B cell (primary cell): ENCODE measurements at regions not wholly inside any gene's neighbourhood (a gene's known extent, or its start where the extent isn't known, plus 50 kb on each side); places are given as distances from the start of the nearest gene placed in this dataset.

Experiments used
- ATAC-seq: fragments of 200-7000 bp; cut with Tn5 transposase; one replicate; pipeline ENCODE4 v1.10.0; 2021; ENCODE audit warnings: low read depth, mild to moderate bottlenecking, moderate number of reproducible peaks, moderate library complexity
- CTCF ChIA-PET: fragments of 350-600 bp; sonication (Branson Sonifier 250); formaldehyde crosslinking; loops from one replicate; lab custom pipeline; 2021; ENCODE audit warnings: antibody characterized with exemption, inconsistent platforms; lab: Charles Lee
- POLR2A ChIA-PET: fragments of 350-600 bp; sonication (Branson Sonifier 250); formaldehyde crosslinking; loops from one replicate; lab custom pipeline; 2021; ENCODE audit warnings: antibody characterized with exemption; lab: Charles Lee
- DNase-seq: peaks from one replicate; pipeline ENCODE4 v3.0.0; 2013
- H2AFZ ChIP-seq: 2 replicates; pipeline ENCODE4 v1.6.1; 2012; ENCODE audit warnings: mild to moderate bottlenecking, low read depth, low read length; ENCODE audit not compliant: insufficient read depth, poor library complexity, severe bottlenecking
- H3K27ac ChIP-seq, 2 donors: 1 replicate in 1 of 2; 2 replicates in 1 of 2; pipeline ENCODE4 v1.5.1; 2012 to 2013; ENCODE audit warnings: low read length in 2 of 2, mild to moderate bottlenecking in 2 of 2, moderate library complexity in 1 of 2
- H3K27me3 ChIP-seq, 4 experiments: fragments of 200-600 bp in 1 of 4; sonication (generic) in 1 of 4; replicated peaks in 1 of 4; 1 replicate in 2 of 4; 2 replicates in 2 of 4; pipeline versions ENCODE4 v1.6.1 to v1.7.0; 2013 to 2016; ENCODE audit warnings: low read length in 3 of 4, mild to moderate bottlenecking in 2 of 4, mixed read lengths in 1 of 4, moderate library complexity in 1 of 4; ENCODE audit not compliant: insufficient read depth in 4 of 4, control insufficient read depth in 3 of 4; ENCODE audit errors: control extremely low read depth in 1 of 4
- H3K36me3 ChIP-seq, 2 experiments: replicated peaks in 1 of 2; 1 replicate in 1 of 2; 2 replicates in 1 of 2; pipeline versions ENCODE4 v1.6.1 to v1.7.1; 2013; ENCODE audit warnings: low read length in 1 of 2; ENCODE audit not compliant: insufficient read depth in 2 of 2, control insufficient read depth in 1 of 2; ENCODE audit errors: control extremely low read depth in 1 of 2, extremely low read depth in 1 of 2
- H3K4me1 ChIP-seq, 2 donors: fragments of 200-600 bp in 1 of 2; sonication (generic) in 1 of 2; 1 replicate in 1 of 2; 2 replicates in 1 of 2; pipeline versions ENCODE4 v1.5.1 to v1.6.1; 2013 to 2017; ENCODE audit warnings: low read length in 2 of 2; ENCODE audit not compliant: control insufficient read depth in 2 of 2, insufficient read depth in 2 of 2
- H3K4me2 ChIP-seq: replicated peaks from 2 replicates; pipeline ENCODE3; 2012; ENCODE audit warnings: mild to moderate bottlenecking, low read depth, low read length; ENCODE audit not compliant: poor library complexity, severe bottlenecking
- H3K4me3 ChIP-seq, 5 experiments: fragments of 200-600 bp in 1 of 5; sonication (generic) in 1 of 5; 1 replicate in 3 of 5; 2 replicates in 2 of 5; pipeline versions ENCODE4 v1.5.1 to v1.7.0; 2011 to 2016; ENCODE audit warnings: low read length in 4 of 5, mild to moderate bottlenecking in 4 of 5, low read depth in 2 of 5, control low read depth in 1 of 5, moderate library complexity in 1 of 5; ENCODE audit not compliant: insufficient read depth in 1 of 5; ENCODE audit errors: control extremely low read depth in 1 of 5, extremely low read depth in 1 of 5
- H3K79me2 ChIP-seq: fragments of 200-600 bp; sonication (generic); one replicate; pipeline ENCODE4 v1.6.0; 2016; ENCODE audit warnings: low read length; ENCODE audit not compliant: control insufficient read depth, insufficient read depth
- H3K9ac ChIP-seq: fragments of 200-600 bp; sonication (generic); 2 replicates; pipeline ENCODE4 v1.6.1; 2017; ENCODE audit warnings: mild to moderate bottlenecking, low read length, moderate library complexity
- H3K9me3 ChIP-seq, 3 donors: one replicate each; pipeline versions ENCODE4 v1.6.1 to v1.7.1; 2013; ENCODE audit warnings: low read length in 2 of 3; ENCODE audit not compliant: control insufficient read depth in 2 of 3, insufficient read depth in 1 of 3; ENCODE audit errors: control extremely low read depth in 1 of 3
- H4K20me1 ChIP-seq: 2 replicates; pipeline ENCODE4 v1.6.0; 2012; ENCODE audit warnings: mild to moderate bottlenecking, low read length; ENCODE audit not compliant: insufficient read depth, control insufficient read depth, poor library complexity, severe bottlenecking
- H3K27ac Mint-ChIP-seq: one replicate; pipeline ENCODE4 v1.8.0; 2021; ENCODE audit warnings: mixed read lengths
- H3K27me3 Mint-ChIP-seq: one replicate; pipeline ENCODE4 v1.8.0; 2021; ENCODE audit warnings: mixed read lengths
- H3K4me1 Mint-ChIP-seq: one replicate; pipeline ENCODE4 v1.8.0; 2021; ENCODE audit warnings: mixed read lengths
- H3K4me3 Mint-ChIP-seq: one replicate; pipeline ENCODE4 v1.8.0; 2021; ENCODE audit warnings: mixed read lengths
- H3K9me3 Mint-ChIP-seq: one replicate; pipeline ENCODE4 v1.8.0; 2022; ENCODE audit warnings: mixed read lengths; ENCODE audit not compliant: insufficient read depth
- CTCF ChIP-seq: fragments of 200-600 bp; IDR thresholded peaks from one replicate; pipeline ENCODE4 v1.8.0; 2022; ENCODE audit warnings: antibody characterized with exemption, mild to moderate bottlenecking
- EZH2 ChIP-seq: IDR thresholded peaks from 2 replicates; pipeline ENCODE4 v1.6.1; 2012; ENCODE audit warnings: borderline replicate concordance, low read depth, mild to moderate bottlenecking, moderate library complexity, low read length; ENCODE audit not compliant: insufficient read depth, poor library complexity, severe bottlenecking
- WGBS: methylation state at CpG from one replicate; pipeline ENCODE4 v1.1.5; 2013; ENCODE audit warnings: missing lambda C conversion rate; ENCODE audit not compliant: insufficient coverage; 5-methylcytosine and 5-hydroxymethylcytosine counted together
- intact Hi-C: fragments of 100-400 bp; cut with micrococcal nuclease; formaldehyde crosslinking; loops from one replicate; pipeline ENCODE4 v1.10.0; 2022

GRCh38 chr9:665296-665695 is 176.2 kb upstream of the DMRT1 start:
- Histone ChIP-seq H3K9ac (no peak overlapping the region), H3K36me3 (no peaks in the 10 kb centered on the region), H3K4me2 (no peak overlapping the region), H3K27ac (no peak overlapping the region), H3K4me1 (peaks cover 1 to 5% of the 10 kb centered on the region in 2 donors), H3K4me3 (no peak overlapping the region), H4K20me1 (no peaks in the 10 kb centered on the region), H3K9me3 (peaks cover 0 to 7% (median under 1%) of the 10 kb centered on the region in 3 donors), H3K79me2 (no peaks in the 10 kb centered on the region), H2AFZ (no peak overlapping the region), H3K27me3 (no peaks in the 10 kb centered on the region)
- CTCF ChIA-PET: no interaction called here
- ATAC-seq: no peak
- WGBS: 100% methylated on average over 2 of the region's 2 CpGs
- peaks cover 11% of the 10 kb centered on the region for H3K9me3 Mint-ChIP-seq
- intact Hi-C loops: no loop called here
- TF ChIP-seq CTCF (no peak), EZH2 (no peak)
- POLR2A ChIA-PET: no interaction called here
- peaks cover 5% of the 10 kb centered on the region for H3K4me1 Mint-ChIP-seq
- DNase-seq: no peak
- no peak overlapping the region for H3K4me3 Mint-ChIP-seq
- H3K27me3 Mint-ChIP-seq: no peaks in the 10 kb centered on the region
- H3K27ac Mint-ChIP-seq: no peak overlapping the region

GRCh38 chr9:671997-672396 is 169.5 kb upstream of the DMRT1 start:
- no CpG with 5 or more reads among the region's 2 CpGs for WGBS
- no peak for ATAC-seq
- Histone ChIP-seq H3K27me3 (no peaks in the 10 kb centered on the region), H3K4me1 (no peaks in the 10 kb centered on the region), H3K9me3 (peaks cover 0 to 7% (median 5%) of the 10 kb centered on the region in 3 donors), H3K79me2 (no peaks in the 10 kb centered on the region), H3K4me3 (no peak overlapping the region), H4K20me1 (no peaks in the 10 kb centered on the region), H2AFZ (no peak overlapping the region), H3K9ac (no peak overlapping the region), H3K36me3 (no peaks in the 10 kb centered on the region), H3K4me2 (no peak overlapping the region), H3K27ac (no peak overlapping the region)
- peaks cover 4% of the 10 kb centered on the region for H3K27me3 Mint-ChIP-seq
- TF ChIP-seq CTCF (no peak), EZH2 (no peak)
- no peaks in the 10 kb centered on the region for H3K4me1 Mint-ChIP-seq
- CTCF ChIA-PET: interaction anchor here (0.5 kb wide), 1 partner anchor 279 kb away, joined by 4 read pairs; no protein-coding TSS in a partner anchor
- H3K4me3 Mint-ChIP-seq: no peak overlapping the region
- H3K9me3 Mint-ChIP-seq: peaks cover 11% of the 10 kb centered on the region
- intact Hi-C loops: no loop called here
- DNase-seq: no peak
- H3K27ac Mint-ChIP-seq: no peak overlapping the region
- POLR2A ChIA-PET: no interaction called here
